KMS-11 (cell line): ENCODE measurements at regions not wholly inside any gene's neighbourhood (a gene's known extent, or its start where the extent isn't known, plus 50 kb on each side); places are given as distances from the start of the nearest gene placed in this dataset.

ENCODE experiments used
- H2AFZ ChIP-seq: fragments of 200-600 bp; sonication (generic); 2 replicates; pipeline ENCODE4 v1.6.1; 2016; ENCODE audit warnings: antibody characterized with exemption, mixed run types, low read depth
- H3K27ac ChIP-seq: fragments of 200-600 bp; sonication (generic); 2 replicates; pipeline ENCODE4 v1.6.1; 2016; ENCODE audit warnings: mild to moderate bottlenecking, mixed run types
- H3K27me3 ChIP-seq: fragments of 200-600 bp; sonication (generic); 2 replicates; pipeline ENCODE4 v1.6.1; 2017; ENCODE audit warnings: mild to moderate bottlenecking, low read depth, mixed run types, moderate library complexity; ENCODE audit not compliant: insufficient read depth
- H3K36me3 ChIP-seq: fragments of 200-600 bp; sonication (generic); 2 replicates; pipeline ENCODE4 v1.6.1; 2017; ENCODE audit warnings: mild to moderate bottlenecking, mixed run types; ENCODE audit not compliant: insufficient read depth
- H3K4me1 ChIP-seq: fragments of 200-600 bp; sonication (generic); 2 replicates; pipeline ENCODE4 v1.6.1; 2016; ENCODE audit warnings: mild to moderate bottlenecking, low read depth, mixed run types; ENCODE audit not compliant: poor library complexity, severe bottlenecking
- H3K4me2 ChIP-seq: fragments of 200-600 bp; sonication (generic); 2 replicates; pipeline ENCODE4 v1.7.0; 2016; ENCODE audit warnings: mild to moderate bottlenecking, mixed run types
- H3K4me3 ChIP-seq: fragments of 200-600 bp; sonication (generic); IDR thresholded peaks from 2 replicates; pipeline ENCODE4 v1.6.1; 2017; ENCODE audit warnings: low read depth, low read length, mixed read lengths; ENCODE audit not compliant: insufficient read depth
- H3K79me2 ChIP-seq: fragments of 200-600 bp; sonication (generic); 2 replicates; pipeline ENCODE4 v1.6.1; 2016; ENCODE audit warnings: low read depth, mixed run types; ENCODE audit not compliant: insufficient read depth
- H3K9ac ChIP-seq: fragments of 200-600 bp; sonication (generic); 2 replicates; pipeline ENCODE4 v1.6.1; 2016; ENCODE audit warnings: mild to moderate bottlenecking, mixed run types
- H4K20me1 ChIP-seq: fragments of 200-600 bp; sonication (generic); 2 replicates; pipeline ENCODE4 v1.6.1; 2016; ENCODE audit warnings: mild to moderate bottlenecking, mixed run types; ENCODE audit not compliant: insufficient read depth
- CTCF ChIP-seq: fragments of 200-600 bp; sonication (generic); conservative IDR thresholded peaks from 2 replicates; pipeline ENCODE4 v1.6.1; 2017; ENCODE audit warnings: low read depth, mild to moderate bottlenecking, antibody characterized with exemption, low read length, moderate library complexity, mixed read lengths

- Histone ChIP-seq H3K36me3 (no peaks in the 10 kb centered on the region), H3K4me1 (no peaks in the 10 kb centered on the region), H3K4me3 (no peak overlapping the region), H3K27me3 (no peaks in the 10 kb centered on the region), H3K27ac (no peak overlapping the region), H2AFZ (no peak overlapping the region), H3K79me2 (no peaks in the 10 kb centered on the region), H3K4me2 (no peak overlapping the region), H4K20me1 (no peaks in the 10 kb centered on the region), H3K9ac (no peak overlapping the region)
- TF ChIP-seq CTCF, result no peak
Measured at GRCh38 chr5:96014395-96014794, 52.7 kb upstream of the ELL2 start.

GRCh38 chr5:96013254-96013653 is 51.6 kb upstream of the ELL2 start:
- no peak for TF ChIP-seq CTCF
- H4K20me1 ChIP-seq, result no peaks in the 10 kb centered on the region

GRCh38 chr5:96012399-96012798 is 50.7 kb upstream of the ELL2 start:
- Histone ChIP-seq H3K4me2 (no peak overlapping the region), H4K20me1 (no peaks in the 10 kb centered on the region), H2AFZ (no peak overlapping the region), H3K9ac (no peak overlapping the region), H3K79me2 (no peaks in the 10 kb centered on the region), H3K4me3 (no peak overlapping the region), H3K27me3 (no peaks in the 10 kb centered on the region), H3K27ac (no peak overlapping the region), H3K36me3 (no peaks in the 10 kb centered on the region), H3K4me1 (no peaks in the 10 kb centered on the region)
- TF ChIP-seq CTCF, result no peak

More at GRCh38 chr5:96013254-96013653, 51.6 kb upstream of the ELL2 start:
- no peaks in the 10 kb centered on the region for H3K4me1 ChIP-seq
- no peaks in the 10 kb centered on the region for H3K27me3 ChIP-seq
- no peak overlapping the region for H3K9ac ChIP-seq
- no peaks in the 10 kb centered on the region for H3K79me2 ChIP-seq
- H3K4me2 ChIP-seq, result no peak overlapping the region
- H3K27ac ChIP-seq, result no peak overlapping the region
- H3K36me3 ChIP-seq, result no peaks in the 10 kb centered on the region
- H2AFZ ChIP-seq, result no peak overlapping the region
- no peak overlapping the region for H3K4me3 ChIP-seq
